ENCODE measurements at regions not wholly inside any gene's neighbourhood (a gene's known extent, or its start where the extent isn't known, plus 50 kb on each side); places are given as distances from the start of the nearest gene placed in this dataset.

GRCh38 chr3:196143708-196144382 lies 62.0 kb upstream of the TFRC start:
- TF ChIP-seq CTCF (IDR thresholded peaks at IDR 0.05) (no peak), MXI1 (IDR thresholded peaks at IDR 0.05; ENCODE audit: low read depth, low read length) (no peak), SIN3A (IDR thresholded peaks at IDR 0.05; ENCODE audit: borderline replicate concordance, low read depth, low read length) (no peak), USF1 (IDR thresholded peaks at IDR 0.05; ENCODE audit: borderline replicate concordance, low read depth) (no peak), REST (IDR thresholded peaks at IDR 0.05; ENCODE audit: low read depth, low read length) (no peak), TCF12 (IDR thresholded peaks at IDR 0.05) (no peak), PBX3 (IDR thresholded peaks at IDR 0.05) (no peak)
